CD4-positive, CD25-positive, alpha-beta regulatory T cell (primary cell): ENCODE measurements at regions not wholly inside any gene's neighbourhood (a gene's known extent, or its start where the extent isn't known, plus 50 kb on each side); places are given as distances from the start of the nearest gene placed in this dataset.
"Not testable (repeated sequence)": the region's sequence is repeated elsewhere in the genome, so short reads cannot be mapped to it uniquely, and the experiment has no call there.

ENCODE experiments used
- ATAC-seq, 2 donors: fragments of 150-1000 bp; cut with Tn5 transposase; one replicate each; pipeline ENCODE4 v1.10.0; 2021; ENCODE audit warnings: low read depth in 2 of 2, moderate number of reproducible peaks in 2 of 2, moderate library complexity in 1 of 2
- DNase-seq, 3 donors: peaks; one replicate each; pipeline versions ENCODE4 v3.0.0 to v3.0.0-alpha.2; 2012 to 2022; ENCODE audit warnings: mixed read lengths in 1 of 3
- H3K27ac ChIP-seq: one replicate; pipeline ENCODE4 v1.7.0; 2013; ENCODE audit warnings: mild to moderate bottlenecking, low read length; ENCODE audit not compliant: insufficient read depth, poor library complexity, severe bottlenecking
- H3K27me3 ChIP-seq: one replicate; pipeline ENCODE4 v1.7.0; 2013; ENCODE audit warnings: low read length; ENCODE audit not compliant: control insufficient read depth, insufficient read depth
- H3K36me3 ChIP-seq: one replicate; pipeline ENCODE4 v1.7.0; 2013; ENCODE audit warnings: mild to moderate bottlenecking, low read length, moderate library complexity; ENCODE audit not compliant: control insufficient read depth, insufficient read depth
- H3K4me1 ChIP-seq: 2 replicates; pipeline ENCODE4 v1.7.0; 2013; ENCODE audit warnings: mild to moderate bottlenecking, low read length; ENCODE audit not compliant: insufficient read depth, control insufficient read depth, poor library complexity, severe bottlenecking
- H3K4me3 ChIP-seq: one replicate; pipeline ENCODE4 v1.7.0; 2013; ENCODE audit warnings: low read depth, mild to moderate bottlenecking, low read length, moderate library complexity
- H3K9me3 ChIP-seq, 2 experiments: 1 replicate in 1 of 2; 2 replicates in 1 of 2; pipeline ENCODE4 v1.7.0; 2013; ENCODE audit warnings: low read length in 2 of 2, mild to moderate bottlenecking in 1 of 2, moderate library complexity in 1 of 2; ENCODE audit not compliant: control insufficient read depth in 2 of 2
- H3K27ac Mint-ChIP-seq, 3 donors: one replicate each; pipeline ENCODE4 v1.8.0; 2020 to 2022; ENCODE audit warnings: mild to moderate bottlenecking in 3 of 3, mixed read lengths in 3 of 3, moderate library complexity in 2 of 3
- H3K27me3 Mint-ChIP-seq: one replicate; pipeline ENCODE4 v1.8.0; 2022; ENCODE audit warnings: mild to moderate bottlenecking, mixed read lengths
- H3K36me3 Mint-ChIP-seq: one replicate; pipeline ENCODE4 v1.8.0; 2020; ENCODE audit warnings: mixed read lengths
- H3K4me1 Mint-ChIP-seq, 4 donors: one replicate each; pipeline ENCODE4 v1.8.0; 2020 to 2022; ENCODE audit warnings: mixed read lengths in 4 of 4, mild to moderate bottlenecking in 1 of 4
- H3K4me3 Mint-ChIP-seq, 4 donors: one replicate each; pipeline ENCODE4 v1.8.0; 2020 to 2022; ENCODE audit warnings: mild to moderate bottlenecking in 4 of 4, mixed read lengths in 4 of 4, moderate library complexity in 3 of 4
- H3K9me3 Mint-ChIP-seq, 7 donors: one replicate each; pipeline ENCODE4 v1.8.0; 2020 to 2022; ENCODE audit warnings: mixed read lengths in 7 of 7, mild to moderate bottlenecking in 3 of 7, moderate library complexity in 2 of 7

GRCh38 chr9:87371795-87372355 is 125.8 kb upstream of the DAPK1 start:
- Histone ChIP-seq H3K27ac (no peak overlapping the region), H3K36me3 (no peaks in the 10 kb centered on the region), H3K9me3 (no peaks in the 10 kb centered on the region), H3K4me1 (no peaks in the 10 kb centered on the region), H3K27me3 (no peaks in the 10 kb centered on the region), H3K4me3 (no peak overlapping the region)
- no peak for DNase-seq
- peaks cover 0 to 9% (median 1%) of the 10 kb centered on the region in 7 donors for H3K9me3 Mint-ChIP-seq
- no peak overlapping the region for H3K4me3 Mint-ChIP-seq
- no peaks in the 10 kb centered on the region for H3K36me3 Mint-ChIP-seq
- no peak for ATAC-seq
- H3K27ac Mint-ChIP-seq, result no peak overlapping the region
- peaks cover 0 to 2% (median 0%) of the 10 kb centered on the region in 4 donors for H3K4me1 Mint-ChIP-seq
- H3K27me3 Mint-ChIP-seq, result peaks cover 4% of the 10 kb centered on the region

GRCh38 chr9:87372356-87372851 is 125.3 kb upstream of the DAPK1 start:
- ATAC-seq (no peak), DNase-seq (no peak)
- Histone ChIP-seq H3K36me3 (no peaks in the 10 kb centered on the region), H3K9me3 (no peaks in the 10 kb centered on the region), H3K27ac (no peak overlapping the region), H3K4me1 (no peaks in the 10 kb centered on the region), H3K27me3 (no peaks in the 10 kb centered on the region), H3K4me3 (no peak overlapping the region)
- peaks cover 0 to 9% (median 1%) of the 10 kb centered on the region in 7 donors for H3K9me3 Mint-ChIP-seq
- peaks cover 0 to 2% (median 0%) of the 10 kb centered on the region in 4 donors for H3K4me1 Mint-ChIP-seq
- no peak overlapping the region for H3K4me3 Mint-ChIP-seq
- H3K36me3 Mint-ChIP-seq, result no peaks in the 10 kb centered on the region
- peaks cover 4% of the 10 kb centered on the region for H3K27me3 Mint-ChIP-seq
- no peak overlapping the region for H3K27ac Mint-ChIP-seq

- not testable (repeated sequence) for DNase-seq, H3K4me3 ChIP-seq, H3K4me3 Mint-ChIP-seq, H3K9me3 ChIP-seq, H3K9me3 Mint-ChIP-seq, H3K27me3 Mint-ChIP-seq, H3K4me1 Mint-ChIP-seq, H3K36me3 Mint-ChIP-seq, H3K4me1 ChIP-seq, H3K27ac Mint-ChIP-seq, H3K27ac ChIP-seq, ATAC-seq, H3K36me3 ChIP-seq, H3K27me3 ChIP-seq
Measured at GRCh38 chr9:87374023-87374919, 123.4 kb upstream of the DAPK1 start.

GRCh38 chr9:87375397-87376073 is 122.1 kb upstream of the DAPK1 start:
- no peak overlapping the region for H3K4me3 Mint-ChIP-seq

GRCh38 chr9:87378676-87379075 is 119.0 kb upstream of the DAPK1 start:
- Histone ChIP-seq H3K9me3 (no peaks in the 10 kb centered on the region), H3K4me3 (no peak overlapping the region), H3K27ac (no peak overlapping the region), H3K4me1 (no peaks in the 10 kb centered on the region), H3K27me3 (no peaks in the 10 kb centered on the region), H3K36me3 (no peaks in the 10 kb centered on the region)
- Mint-ChIP-seq H3K27me3 (peaks cover 4% of the 10 kb centered on the region), H3K27ac (no peak overlapping the region), H3K9me3 (peaks cover 0 to 2% (median 0%) of the 10 kb centered on the region in 7 donors), H3K36me3 (no peaks in the 10 kb centered on the region), H3K4me3 (no peak overlapping the region), H3K4me1 (peaks cover 0 to 2% (median 0%) of the 10 kb centered on the region in 4 donors)
- ATAC-seq, result no peak
- no peak for DNase-seq

More at GRCh38 chr9:87375397-87376073, 122.1 kb upstream of the DAPK1 start:
- Mint-ChIP-seq H3K36me3 (no peaks in the 10 kb centered on the region), H3K27ac (no peak overlapping the region), H3K27me3 (peaks cover 4% of the 10 kb centered on the region), H3K9me3 (peaks cover 0 to 5% (median 0%) of the 10 kb centered on the region in 7 donors), H3K4me1 (peaks cover 0 to 2% (median 0%) of the 10 kb centered on the region in 4 donors)
- H3K9me3 ChIP-seq, result no peaks in the 10 kb centered on the region
- H3K4me1 ChIP-seq, result no peaks in the 10 kb centered on the region
- no peak overlapping the region for H3K27ac ChIP-seq
- DNase-seq (no peak), ATAC-seq (no peak)
- H3K36me3 ChIP-seq, result no peaks in the 10 kb centered on the region
- H3K4me3 ChIP-seq, result no peak overlapping the region
- H3K27me3 ChIP-seq, result no peaks in the 10 kb centered on the region

GRCh38 chr9:87379300-87379699 is 118.4 kb upstream of the DAPK1 start:
- no peak overlapping the region for H3K27ac ChIP-seq
- Mint-ChIP-seq H3K27ac (no peak overlapping the region), H3K4me3 (no peak overlapping the region), H3K27me3 (peaks cover 4% of the 10 kb centered on the region), H3K9me3 (peaks cover 0 to 2% (median 0%) of the 10 kb centered on the region in 7 donors), H3K4me1 (peaks cover 0 to 2% (median 0%) of the 10 kb centered on the region in 4 donors), H3K36me3 (no peaks in the 10 kb centered on the region)
- no peaks in the 10 kb centered on the region for H3K4me1 ChIP-seq
- no peaks in the 10 kb centered on the region for H3K27me3 ChIP-seq
- DNase-seq (no peak), ATAC-seq (no peak)
- H3K4me3 ChIP-seq, result no peak overlapping the region
- no peaks in the 10 kb centered on the region for H3K9me3 ChIP-seq
- no peaks in the 10 kb centered on the region for H3K36me3 ChIP-seq

GRCh38 chr9:87381050-87381711 is 116.5 kb upstream of the DAPK1 start:
- Histone ChIP-seq H3K4me1 (no peaks in the 10 kb centered on the region), H3K27ac (no peak overlapping the region), H3K36me3 (no peaks in the 10 kb centered on the region), H3K9me3 (no peaks in the 10 kb centered on the region), H3K4me3 (no peak overlapping the region), H3K27me3 (no peaks in the 10 kb centered on the region)
- no peak for DNase-seq
- H3K9me3 Mint-ChIP-seq, result peaks cover 0 to 2% (median 1%) of the 10 kb centered on the region in 7 donors
- H3K27me3 Mint-ChIP-seq, result peaks cover under 1% of the 10 kb centered on the region
- no peak overlapping the region for H3K4me3 Mint-ChIP-seq
- no peak for ATAC-seq
- H3K27ac Mint-ChIP-seq, result no peak overlapping the region
- no peaks in the 10 kb centered on the region for H3K4me1 Mint-ChIP-seq
- no peaks in the 10 kb centered on the region for H3K36me3 Mint-ChIP-seq
